EL (cell line): ENCODE measurements at regions not wholly inside any gene's neighbourhood (a gene's known extent, or its start where the extent isn't known, plus 50 kb on each side); places are given as distances from the start of the nearest gene placed in this dataset.
"Not testable (repeated sequence)": the region's sequence is repeated elsewhere in the genome, so short reads cannot be mapped to it uniquely, and the experiment has no call there.

ENCODE experiments used
- DNase-seq: peaks from one replicate; pipeline ENCODE4 v3.0.0-alpha.2; 2016

- no peak for DNase-seq
Measured at GRCh38 chr7:66504131-66504530, 124.5 kb upstream of the KCTD7 start.

GRCh38 chr7:66505009-66505408, 123.7 kb upstream of the KCTD7 start:
- no peak for DNase-seq

GRCh38 chr7:66505531-66506451, 122.9 kb upstream of the KCTD7 start:
- no peak for DNase-seq

- peak; percentile 50 for DNase-seq
Measured at GRCh38 chr7:66506703-66507102, 122.0 kb upstream of the KCTD7 start.

- DNase-seq = no peak
Measured at GRCh38 chr7:66507764-66508296, 120.9 kb upstream of the KCTD7 start.

GRCh38 chr7:66508431-66508830, 120.2 kb upstream of the KCTD7 start:
- no peak for DNase-seq

GRCh38 chr7:66514050-66514449, 114.6 kb upstream of the KCTD7 start:
- DNase-seq = no peak

- DNase-seq = no peak
Measured at GRCh38 chr7:66517212-66517909, 111.3 kb upstream of the KCTD7 start.

- DNase-seq = no peak
Measured at GRCh38 chr7:66518151-66518691, 110.5 kb upstream of the KCTD7 start.

- no peak for DNase-seq
Measured at GRCh38 chr7:66521675-66522074, 107.0 kb upstream of the KCTD7 start.

GRCh38 chr7:66522518-66522917, 106.2 kb upstream of the KCTD7 start:
- no peak for DNase-seq

GRCh38 chr7:66523409-66523808, 105.3 kb upstream of the KCTD7 start:
- no peak for DNase-seq

- DNase-seq = no peak
Measured at GRCh38 chr7:66524738-66525137, 103.9 kb upstream of the KCTD7 start.

- not testable (repeated sequence) for DNase-seq
Measured at GRCh38 chr7:66526782-66527181, 101.9 kb upstream of the KCTD7 start.

GRCh38 chr7:66528652-66529051, 100.0 kb upstream of the KCTD7 start:
- no peak for DNase-seq

- DNase-seq = no peak
Measured at GRCh38 chr7:66529883-66530610, 98.6 kb upstream of the KCTD7 start.

GRCh38 chr7:66535414-66536329, 93.0 kb upstream of the KCTD7 start:
- DNase-seq = no peak

- DNase-seq = no peak
Measured at GRCh38 chr7:66537380-66537779, 91.3 kb upstream of the KCTD7 start.

GRCh38 chr7:66537876-66538275, 90.8 kb upstream of the KCTD7 start:
- DNase-seq = no peak

GRCh38 chr7:66539264-66539623, 89.4 kb upstream of the KCTD7 start:
- DNase-seq = no peak

GRCh38 chr7:66539902-66540375, 88.7 kb upstream of the KCTD7 start:
- DNase-seq = no peak

GRCh38 chr7:66542049-66542448, 86.6 kb upstream of the KCTD7 start:
- no peak for DNase-seq
